ENCODE measurements at regions not wholly inside any gene's neighbourhood (a gene's known extent, or its start where the extent isn't known, plus 50 kb on each side); places are given as distances from the start of the nearest gene placed in this dataset.
"Not testable (repeated sequence)": the region's sequence is repeated elsewhere in the genome, so short reads cannot be mapped to it uniquely, and the experiment has no call there.

GRCh38 chr16:22572331-22573224, 61.9 kb downstream of the NPIPB5 start:
- not testable (repeated sequence) for DNase-seq

GRCh38 chr16:22573225-22573530, 62.5 kb downstream of the NPIPB5 start:
- DNase-seq: not testable (repeated sequence)

- DNase-seq: not testable (repeated sequence)
Measured at GRCh38 chr16:22576506-22576905, 65.8 kb downstream of the NPIPB5 start.

GRCh38 chr16:22583195-22583594, 72.5 kb downstream of the NPIPB5 start:
- DNase-seq: not testable (repeated sequence)

- not testable (repeated sequence) for DNase-seq
Measured at GRCh38 chr16:22584459-22584858, 73.8 kb downstream of the NPIPB5 start.

- not testable (repeated sequence) for DNase-seq
Measured at GRCh38 chr16:22584941-22585340, 74.2 kb downstream of the NPIPB5 start.

GRCh38 chr16:22585431-22585830, 74.7 kb downstream of the NPIPB5 start:
- DNase-seq: not testable (repeated sequence)

- not testable (repeated sequence) for DNase-seq
Measured at GRCh38 chr16:22586732-22587131, 76.0 kb downstream of the NPIPB5 start.

GRCh38 chr16:22589757-22590156, 79.1 kb downstream of the NPIPB5 start:
- DNase-seq: not testable (repeated sequence)

GRCh38 chr16:22596445-22597045, 85.9 kb downstream of the NPIPB5 start:
- DNase-seq: not testable (repeated sequence)

GRCh38 chr16:22603744-22604143, 93.1 kb downstream of the NPIPB5 start:
- not testable (repeated sequence) for DNase-seq

GRCh38 chr16:22606619-22607018, 95.9 kb downstream of the NPIPB5 start:
- not testable (repeated sequence) for DNase-seq

- not testable (repeated sequence) for DNase-seq
Measured at GRCh38 chr16:22609798-22610197, 99.1 kb downstream of the NPIPB5 start.

- DNase-seq: not testable (repeated sequence)
Measured at GRCh38 chr16:22611128-22611527, 100.4 kb downstream of the NPIPB5 start.

GRCh38 chr16:22614271-22614947, 103.7 kb downstream of the NPIPB5 start:
- no peak for DNase-seq

GRCh38 chr16:22618842-22619241, 108.2 kb downstream of the NPIPB5 start:
- DNase-seq: no peak

GRCh38 chr16:22621586-22622155, 111.0 kb downstream of the NPIPB5 start:
- no peak for DNase-seq

GRCh38 chr16:22622703-22623102, 112.0 kb downstream of the NPIPB5 start:
- DNase-seq: no peak

GRCh38 chr16:22623351-22623781, 112.7 kb downstream of the NPIPB5 start:
- DNase-seq: no peak

- no peak for DNase-seq
Measured at GRCh38 chr16:22624038-22624799, 113.5 kb downstream of the NPIPB5 start.

GRCh38 chr16:22624800-22625533, 114.3 kb downstream of the NPIPB5 start:
- DNase-seq: no peak

GRCh38 chr16:22625967-22626366, 115.3 kb downstream of the NPIPB5 start:
- DNase-seq: no peak
